Activated CD4-positive, alpha-beta T cell treated with anti-CD3 and anti-CD28 coated beads for 36 hours (primary cell): ENCODE measurements at regions not wholly inside any gene's neighbourhood (a gene's known extent, or its start where the extent isn't known, plus 50 kb on each side); places are given as distances from the start of the nearest gene placed in this dataset.

ENCODE experiments used
- ATAC-seq: fragments of 200-7000 bp; cut with Tn5 transposase; one replicate; pipeline ENCODE4 v1.10.0; 2021; ENCODE audit warnings: mild to moderate bottlenecking, moderate library complexity
- CTCF ChIA-PET: fragments of 350-600 bp; sonication (Branson Sonifier 250); formaldehyde crosslinking; loops from one replicate; lab custom pipeline; 2021; ENCODE audit warnings: antibody characterized with exemption; lab: Charles Lee
- POLR2A ChIA-PET: fragments of 350-600 bp; sonication (Branson Sonifier 250); formaldehyde crosslinking; loops from one replicate; lab custom pipeline; 2021; ENCODE audit warnings: antibody characterized with exemption, inconsistent platforms; lab: Charles Lee
- DNase-seq: peaks from one replicate; pipeline ENCODE4 v3.0.0-alpha.2; 2020
- H3K27ac Mint-ChIP-seq: one replicate; pipeline ENCODE4 v1.8.0; 2021; ENCODE audit warnings: mixed read lengths
- H3K27me3 Mint-ChIP-seq: one replicate; pipeline ENCODE4 v1.8.0; 2021; ENCODE audit warnings: mixed read lengths
- H3K36me3 Mint-ChIP-seq: one replicate; pipeline ENCODE4 v1.8.0; 2021; ENCODE audit warnings: low read depth, mixed read lengths
- H3K4me1 Mint-ChIP-seq: one replicate; pipeline ENCODE4 v1.8.0; 2021; ENCODE audit warnings: mixed read lengths
- H3K4me3 Mint-ChIP-seq: one replicate; pipeline ENCODE4 v1.8.0; 2021; ENCODE audit warnings: mild to moderate bottlenecking, moderate library complexity, mixed read lengths
- H3K9me3 Mint-ChIP-seq: one replicate; pipeline ENCODE4 v1.8.0; 2021; ENCODE audit warnings: low read depth, mixed read lengths
- intact Hi-C, 2 experiments: fragments of 100-400 bp; cut with DNase I in 1 of 2; cut with micrococcal nuclease in 1 of 2; formaldehyde crosslinking; loops; one replicate each; pipeline versions ENCODE4 v1.14.2 to v1.15.1; 2022 to 2024; cut with DNase I, micrococcal nuclease

- peaks cover 15% of the 10 kb centered on the region for H3K27me3 Mint-ChIP-seq
- H3K4me3 Mint-ChIP-seq: no peak overlapping the region
- no peaks in the 10 kb centered on the region for H3K9me3 Mint-ChIP-seq
- peak; percentile 70 for ATAC-seq
- ChIA-PET CTCF (interaction anchor here (0.6 to 1.2 kb wide), 9 partner anchors 12 to 88 kb away, joined by 3 to 6 read pairs (median 3); no protein-coding TSS in a partner anchor), POLR2A (interaction anchor here (0.6 kb wide), 1 partner anchor 12 kb away, joined by 3 read pairs; no protein-coding TSS in a partner anchor)
- H3K36me3 Mint-ChIP-seq: no peaks in the 10 kb centered on the region
- intact Hi-C loops: no loop called here
- DNase-seq: peak; percentile 49
- H3K4me1 Mint-ChIP-seq: no peaks in the 10 kb centered on the region
- no peak overlapping the region for H3K27ac Mint-ChIP-seq
Observed at GRCh38 chr11:32231909-32232493, 141.1 kb downstream of the RCN1 start.

GRCh38 chr11:32232516-32232915 lies 141.6 kb downstream of the RCN1 start:
- DNase-seq (no peak), ATAC-seq (no peak)
- Mint-ChIP-seq H3K36me3 (no peaks in the 10 kb centered on the region), H3K4me1 (no peaks in the 10 kb centered on the region), H3K27me3 (peaks cover 16% of the 10 kb centered on the region), H3K27ac (no peak overlapping the region), H3K9me3 (no peaks in the 10 kb centered on the region), H3K4me3 (no peak overlapping the region)
- POLR2A ChIA-PET: no interaction called here
- intact Hi-C loops: no loop called here
- CTCF ChIA-PET: interaction anchor here (0.6 to 1.2 kb wide), 6 partner anchors 12 to 88 kb away, joined by 3 to 4 read pairs (median 3); no protein-coding TSS in a partner anchor

GRCh38 chr11:32233276-32233675 lies 142.4 kb downstream of the RCN1 start:
- Mint-ChIP-seq H3K4me1 (no peaks in the 10 kb centered on the region), H3K27me3 (peaks cover 16% of the 10 kb centered on the region), H3K36me3 (no peaks in the 10 kb centered on the region), H3K9me3 (no peaks in the 10 kb centered on the region), H3K27ac (no peak overlapping the region), H3K4me3 (no peak overlapping the region)
- intact Hi-C loops: no loop called here
- DNase-seq (no peak), ATAC-seq (no peak)
- CTCF ChIA-PET: no interaction called here
- POLR2A ChIA-PET: no interaction called here

- H3K36me3 Mint-ChIP-seq: no peaks in the 10 kb centered on the region
- intact Hi-C loops: no loop called here
- ChIA-PET POLR2A (no interaction called here), CTCF (interaction anchor here (0.6 kb wide), 1 partner anchor 49 kb away, joined by 3 read pairs; no protein-coding TSS in a partner anchor)
- H3K9me3 Mint-ChIP-seq: no peaks in the 10 kb centered on the region
- ATAC-seq (no peak), DNase-seq (no peak)
- no peak overlapping the region for H3K27ac Mint-ChIP-seq
- no peak overlapping the region for H3K4me3 Mint-ChIP-seq
- H3K4me1 Mint-ChIP-seq: no peaks in the 10 kb centered on the region
- H3K27me3 Mint-ChIP-seq: peaks cover 16% of the 10 kb centered on the region
Observed at GRCh38 chr11:32233928-32234327, 143.1 kb downstream of the RCN1 start.

- H3K36me3 Mint-ChIP-seq: no peaks in the 10 kb centered on the region
- H3K9me3 Mint-ChIP-seq: no peaks in the 10 kb centered on the region
- peaks cover 5% of the 10 kb centered on the region for H3K27me3 Mint-ChIP-seq
- POLR2A ChIA-PET: interaction anchor here (0.7 kb wide), 1 partner anchor 451 kb away, joined by 3 read pairs; no protein-coding TSS in a partner anchor
- no peak overlapping the region for H3K4me3 Mint-ChIP-seq
- no peaks in the 10 kb centered on the region for H3K4me1 Mint-ChIP-seq
- ATAC-seq (peak; percentile 55), DNase-seq (no peak)
- CTCF ChIA-PET: interaction anchor here (0.5 to 0.7 kb wide), 4 partner anchors 14 to 505 kb away, joined by 3 read pairs; no protein-coding TSS in a partner anchor
- no peak overlapping the region for H3K27ac Mint-ChIP-seq
- intact Hi-C loops: no loop called here
Observed at GRCh38 chr11:32244453-32244852, 153.6 kb downstream of the RCN1 start.

GRCh38 chr11:32253706-32254105 lies 162.8 kb downstream of the RCN1 start:
- intact Hi-C loops: no loop called here
- Mint-ChIP-seq H3K36me3 (no peaks in the 10 kb centered on the region), H3K4me1 (no peaks in the 10 kb centered on the region), H3K27me3 (peaks cover 11% of the 10 kb centered on the region), H3K4me3 (no peak overlapping the region), H3K9me3 (no peaks in the 10 kb centered on the region), H3K27ac (no peak overlapping the region)
- DNase-seq (no peak), ATAC-seq (no peak)
- CTCF ChIA-PET: interaction anchor here (0.6 kb wide), 2 partner anchors 10 to 78 kb away, joined by 3 read pairs; no protein-coding TSS in a partner anchor
- POLR2A ChIA-PET: no interaction called here

GRCh38 chr11:32255841-32256240 lies 165.0 kb downstream of the RCN1 start:
- no peaks in the 10 kb centered on the region for H3K4me1 Mint-ChIP-seq
- POLR2A ChIA-PET: no interaction called here
- intact Hi-C loops: no loop called here
- H3K27ac Mint-ChIP-seq: no peak overlapping the region
- no peaks in the 10 kb centered on the region for H3K36me3 Mint-ChIP-seq
- no peak for DNase-seq
- ATAC-seq: no peak
- peaks cover 13% of the 10 kb centered on the region for H3K27me3 Mint-ChIP-seq
- H3K9me3 Mint-ChIP-seq: no peaks in the 10 kb centered on the region
- H3K4me3 Mint-ChIP-seq: no peak overlapping the region
- CTCF ChIA-PET: no interaction called here

- H3K4me3 Mint-ChIP-seq: no peak overlapping the region
- CTCF ChIA-PET: no interaction called here
Observed at GRCh38 chr11:32256466-32256865, 165.6 kb downstream of the RCN1 start.

GRCh38 chr11:32259641-32260081 lies 168.8 kb downstream of the RCN1 start:
- ChIA-PET CTCF (interaction anchor here (1.1 kb wide), 1 partner anchor 33 kb away, joined by 3 read pairs; no protein-coding TSS in a partner anchor), POLR2A (interaction anchor here (0.6 to 0.7 kb wide), 2 partner anchors 47 to 125 kb away, joined by 3 read pairs; no protein-coding TSS in a partner anchor)
- H3K27ac Mint-ChIP-seq: no peak overlapping the region

More at GRCh38 chr11:32256466-32256865, 165.6 kb downstream of the RCN1 start:
- intact Hi-C loops: no loop called here
- Mint-ChIP-seq H3K9me3 (no peaks in the 10 kb centered on the region), H3K27ac (no peak overlapping the region), H3K4me1 (no peaks in the 10 kb centered on the region), H3K36me3 (no peaks in the 10 kb centered on the region), H3K27me3 (peaks cover 13% of the 10 kb centered on the region)
- POLR2A ChIA-PET: no interaction called here
- ATAC-seq (no peak), DNase-seq (no peak)

GRCh38 chr11:32262367-32262766 lies 171.5 kb downstream of the RCN1 start:
- H3K36me3 Mint-ChIP-seq: no peaks in the 10 kb centered on the region

More at GRCh38 chr11:32259641-32260081, 168.8 kb downstream of the RCN1 start:
- DNase-seq: peak; percentile 49
- intact Hi-C loops: no loop called here
- Mint-ChIP-seq H3K36me3 (no peaks in the 10 kb centered on the region), H3K9me3 (no peaks in the 10 kb centered on the region), H3K4me3 (no peak overlapping the region), H3K4me1 (no peaks in the 10 kb centered on the region), H3K27me3 (peaks cover 17% of the 10 kb centered on the region)
- peak; percentile 57 for ATAC-seq

GRCh38 chr11:32265911-32266310 lies 169.4 kb downstream of the WT1 start:
- Mint-ChIP-seq H3K4me3 (no peak overlapping the region), H3K4me1 (peaks cover 6% of the 10 kb centered on the region), H3K36me3 (no peaks in the 10 kb centered on the region), H3K27ac (no peak overlapping the region), H3K27me3 (peaks cover 17% of the 10 kb centered on the region), H3K9me3 (no peaks in the 10 kb centered on the region)
- DNase-seq: no peak
- ATAC-seq: no peak
- ChIA-PET CTCF (no interaction called here), POLR2A (no interaction called here)
- intact Hi-C loops: no loop called here

More at GRCh38 chr11:32262367-32262766, 171.5 kb downstream of the RCN1 start:
- DNase-seq: no peak
- no peak overlapping the region for H3K27ac Mint-ChIP-seq
- ATAC-seq: no peak
- intact Hi-C loops: no loop called here
- no peaks in the 10 kb centered on the region for H3K9me3 Mint-ChIP-seq
- peaks cover 18% of the 10 kb centered on the region for H3K27me3 Mint-ChIP-seq
- no peak overlapping the region for H3K4me3 Mint-ChIP-seq
- H3K4me1 Mint-ChIP-seq: peaks cover 4% of the 10 kb centered on the region
- ChIA-PET CTCF (no interaction called here), POLR2A (no interaction called here)

- intact Hi-C loops: no loop called here
- no peak for ATAC-seq
- ChIA-PET POLR2A (no interaction called here), CTCF (no interaction called here)
- no peak overlapping the region for H3K27ac Mint-ChIP-seq
- DNase-seq: no peak
- H3K4me3 Mint-ChIP-seq: no peak overlapping the region
- H3K9me3 Mint-ChIP-seq: no peaks in the 10 kb centered on the region
- peaks cover 19% of the 10 kb centered on the region for H3K27me3 Mint-ChIP-seq
- H3K4me1 Mint-ChIP-seq: peaks cover 6% of the 10 kb centered on the region
- no peaks in the 10 kb centered on the region for H3K36me3 Mint-ChIP-seq
Observed at GRCh38 chr11:32266601-32267000, 168.7 kb downstream of the WT1 start.
